K562 (cell line): ENCODE measurements at regions not wholly inside any gene's neighbourhood (a gene's known extent, or its start where the extent isn't known, plus 50 kb on each side); places are given as distances from the start of the nearest gene placed in this dataset.

Experiments
- ATAC-seq: fragments of 200-7000 bp; cut with Tn5 transposase; 3 replicates; pipeline ENCODE4 v1.9.1; 2020; ENCODE audit warnings: moderate library complexity
- BruUV-seq: library from RNA; stranded (reverse); fragments of 400-500 nt; replicated peaks from 2 replicates; lab custom pipeline; 2021; lab: Mats Ljungman, UMichigan
- CTCF ChIA-PET: fragments of 300-600 bp; formaldehyde crosslinking; extraction: SDS; loops from one replicate; lab custom pipeline; 2021; ENCODE audit warnings: low intra/inter-chr PET ratio; lab: Yijun Ruan, JAX
- POLR2A ChIA-PET: fragments of 300-600, 350-650 bp; sonication (Branson Sonifier 250); formaldehyde crosslinking; extraction: SDS; loops from one replicate; lab custom pipeline; 2021; ENCODE audit warnings: antibody characterized with exemption, inconsistent platforms; lab: Yijun Ruan, JAX
- DNase-seq, 4 experiments: peaks; one replicate each; pipeline versions ENCODE4 v3.0.0 to v3.0.0-alpha.2; 2011 to 2018; ENCODE audit warnings: low spot score in 3 of 4, mixed read lengths in 3 of 4; ENCODE audit errors: extremely low read depth in 1 of 4
- FAIRE-seq: peaks from 2 replicates; lab custom pipeline; 2011; peaks lifted over from hg19 to GRCh38; lab: Jason Lieb, UNC
- H2AFZ ChIP-seq: 2 replicates; pipeline ENCODE4 v1.6.0; 2011; ENCODE audit warnings: low read depth, low read length, control low read depth, inconsistent platforms
- H3K27ac ChIP-seq: fragments of 200-600 bp; 3 replicates; pipeline ENCODE4 v1.8.0; 2011; ENCODE audit warnings: low read depth, mild to moderate bottlenecking, control low read depth, inconsistent platforms, low read length, moderate library complexity, mixed read lengths; ENCODE audit errors: extremely low read depth
- H3K27me3 ChIP-seq, 2 experiments: fragments of 300-600 bp in 1 of 2; 2 replicates in 1 of 2; 3 replicates in 1 of 2; pipeline versions ENCODE4 v1.6.0 to v1.8.0; 2011; ENCODE audit warnings: inconsistent platforms in 2 of 2, low read length in 2 of 2, mild to moderate bottlenecking in 1 of 2, mixed read lengths in 1 of 2, moderate library complexity in 1 of 2; ENCODE audit not compliant: control insufficient read depth in 2 of 2, insufficient read depth in 2 of 2
- H3K36me3 ChIP-seq: fragments of 300-600 bp; 3 replicates; pipeline ENCODE4 v1.8.0; 2011; ENCODE audit warnings: mild to moderate bottlenecking, low read length, inconsistent platforms; ENCODE audit not compliant: control insufficient read depth, insufficient read depth
- H3K4me1 ChIP-seq, 2 experiments: fragments of 200-600 bp in 1 of 2; replicated peaks in 1 of 2; 2 replicates in 1 of 2; 3 replicates in 1 of 2; pipeline versions ENCODE4 v1.5.1 to v1.8.0; 2011; ENCODE audit warnings: inconsistent platforms in 2 of 2, low read length in 2 of 2, mild to moderate bottlenecking in 1 of 2, mixed read lengths in 1 of 2, moderate library complexity in 1 of 2; ENCODE audit not compliant: control insufficient read depth in 2 of 2, insufficient read depth in 2 of 2
- H3K4me2 ChIP-seq: 2 replicates; pipeline ENCODE4 v1.6.1; 2011; ENCODE audit warnings: low read length, control low read depth, inconsistent platforms, mixed read lengths; ENCODE audit not compliant: insufficient read depth
- H3K4me3 ChIP-seq: fragments of 200-600 bp; sonication (generic), shearing (Covaris generic); 2 replicates; pipeline ENCODE4 v1.5.1; 2016; ENCODE audit warnings: control low read depth, inconsistent platforms
- H3K79me2 ChIP-seq: fragments of 200-600 bp; 3 replicates; pipeline ENCODE4 v1.8.0; 2011; ENCODE audit warnings: low read length, inconsistent platforms; ENCODE audit not compliant: control insufficient read depth, insufficient read depth
- H3K9ac ChIP-seq, 2 experiments: 2 replicates each; pipeline versions ENCODE4 v1.6.0 to v1.6.1; 2011; ENCODE audit warnings: low read depth in 2 of 2, low read length in 2 of 2, control low read depth in 1 of 2, inconsistent platforms in 1 of 2, mild to moderate bottlenecking in 1 of 2, mixed read lengths in 1 of 2; ENCODE audit not compliant: insufficient read depth in 1 of 2
- H3K9me1 ChIP-seq: one replicate; pipeline ENCODE4 v1.6.0; 2011; ENCODE audit warnings: inconsistent platforms, mild to moderate bottlenecking, low read length, moderate library complexity; ENCODE audit not compliant: control insufficient read depth, insufficient read depth
- H3K9me3 ChIP-seq: replicated peaks from 2 replicates; pipeline ENCODE4 v1.5.1; 2011; ENCODE audit warnings: low read depth, low read length, inconsistent platforms; ENCODE audit not compliant: control insufficient read depth, insufficient read depth
- H4K20me1 ChIP-seq: replicated peaks from 2 replicates; pipeline ENCODE4 v1.6.1; 2011; ENCODE audit warnings: low read length, inconsistent platforms, mixed read lengths; ENCODE audit not compliant: control insufficient read depth, insufficient read depth
- ARID1B ChIP-seq: fragments of 450-650 bp; IDR thresholded peaks from 2 replicates; pipeline ENCODE4 v1.6.1; 2016; ENCODE audit warnings: antibody characterized with exemption, mild to moderate bottlenecking, inconsistent platforms
- ATF1 ChIP-seq, 2 experiments: fragments of 450-650 bp in 1 of 2; IDR thresholded peaks; 2 replicates each; pipeline ENCODE4 v1.6.1; 2016; ENCODE audit warnings: missing compliant biosample characterization in 1 of 2, missing genetic modification characterization in 1 of 2
- BMI1 ChIP-seq: fragments of 150-350 bp; IDR thresholded peaks from 2 replicates; pipeline ENCODE4 v1.6.1; 2014; ENCODE audit warnings: low read length
- CBFA2T2 ChIP-seq: fragments of 450-650 bp; conservative IDR thresholded peaks from 2 replicates; pipeline ENCODE4 v1.6.1; 2017; ENCODE audit warnings: mild to moderate bottlenecking
- CGGBP1 ChIP-seq: fragments of 250-450 bp; sonication (Bioruptor Pico); IDR thresholded peaks from 2 replicates; pipeline ENCODE4 v1.9.0; 2021; ENCODE audit warnings: mild to moderate bottlenecking
- GABPB2 ChIP-seq: fragments of 250-450 bp; sonication (Bioruptor Pico); conservative IDR thresholded peaks from 2 replicates; pipeline ENCODE4 v1.5.1; 2021; ENCODE audit warnings: mild to moderate bottlenecking
- GATAD2A ChIP-seq: fragments of 450-650 bp; IDR thresholded peaks from 2 replicates; pipeline ENCODE4 v1.6.1; 2017
- IFI16 ChIP-seq: fragments of 250-450 bp; sonication (Bioruptor Pico); IDR thresholded peaks from 2 replicates; pipeline ENCODE4 v2.1.2; 2022; ENCODE audit warnings: mild to moderate bottlenecking, inconsistent platforms
- JUND ChIP-seq, 2 experiments: IDR thresholded peaks; 2 replicates in 1 of 2; 3 replicates in 1 of 2; pipeline ENCODE4 v1.6.1; 2011; ENCODE audit warnings: borderline replicate concordance in 2 of 2, low read depth in 2 of 2, low read length in 2 of 2, improper control_type of control experiment in 1 of 2, missing biosample characterization in 1 of 2, missing genetic modification characterization in 1 of 2, missing genetic modification reagents in 1 of 2
- RB1 ChIP-seq: fragments of 450-650 bp; IDR thresholded peaks from 2 replicates; pipeline ENCODE4 v1.6.1; 2017; ENCODE audit warnings: low read depth, mild to moderate bottlenecking
- SIX5 ChIP-seq, 2 experiments: IDR thresholded peaks; 2 replicates each; pipeline ENCODE4 v1.6.1; 2011; ENCODE audit warnings: low read length in 2 of 2, borderline replicate concordance in 1 of 2, low read depth in 1 of 2, mild to moderate bottlenecking in 1 of 2, moderate library complexity in 1 of 2; ENCODE audit not compliant: insufficient read depth in 1 of 2
- TBL1XR1 ChIP-seq, 2 experiments: IDR thresholded peaks; 2 replicates each; pipeline ENCODE4 v1.6.1; 2012; ENCODE audit warnings: improper control_type of control experiment in 2 of 2, low read length in 2 of 2, mild to moderate bottlenecking in 1 of 2
- U2AF1 ChIP-seq: fragments of 200-400 bp; formaldehyde crosslinking; optimal IDR thresholded peaks from 2 replicates; pipeline ENCODE3; 2017; ENCODE audit warnings: mild to moderate bottlenecking, low read depth, low read length, moderate library complexity
- ZNF408 ChIP-seq: fragments of 250-450 bp; sonication (Bioruptor Pico); IDR thresholded peaks from 2 replicates; pipeline ENCODE4 v1.4.0; 2020; ENCODE audit warnings: low read depth, mild to moderate bottlenecking, moderate library complexity
- WGBS: fragments of 100-300 bp; shearing (Covaris generic); methylation state at CpG from one replicate; pipeline ENCODE4 v1.1.6; 2016; ENCODE audit warnings: low coverage, mixed read lengths; ENCODE audit not compliant: insufficient coverage; ENCODE audit errors: missing lambda C conversion rate; 5-methylcytosine and 5-hydroxymethylcytosine counted together
- in situ Hi-C: fragments of 300-500 bp; cut with MboI; formaldehyde crosslinking; loops from 4 replicates; pipeline ENCODE4 v1.15.0; 2018; ENCODE audit warnings: inconsistent platforms, mixed read lengths
- intact Hi-C: fragments of 100-400 bp; cut with micrococcal nuclease; formaldehyde crosslinking; loops from 2 replicates; pipeline ENCODE4 v1.14.2; 2022

DNA sequence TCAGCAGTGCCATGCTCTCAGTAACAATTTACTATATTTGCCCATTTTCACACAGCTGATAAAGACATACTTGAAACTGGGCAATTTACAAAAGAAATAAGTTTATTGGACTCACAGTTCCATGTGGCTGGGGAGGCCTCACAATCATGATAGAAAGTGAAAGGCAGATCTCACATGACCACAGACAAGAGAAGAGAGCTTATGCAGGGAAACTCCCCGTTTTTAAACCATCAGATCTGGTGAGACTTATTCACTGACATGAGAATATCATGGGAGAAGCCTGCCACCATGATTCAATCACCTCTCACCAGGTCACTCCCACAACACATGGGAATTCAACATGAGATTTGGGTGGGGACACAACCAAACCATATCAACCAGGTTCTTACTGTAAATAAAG lies 112.1 kb upstream of the C1orf87 start:
- 0% methylated on average over 1 of the region's 1 CpG for WGBS
- Histone ChIP-seq H3K9me1 (no peaks in the 10 kb centered on the region), H3K27ac (no peak overlapping the region), H3K4me1 (no peaks in the 10 kb centered on the region), H3K9me3 (no peaks in the 10 kb centered on the region), H3K27me3 (no peaks in the 10 kb centered on the region), H2AFZ (no peak overlapping the region), H3K79me2 (no peaks in the 10 kb centered on the region), H4K20me1 (no peaks in the 10 kb centered on the region), H3K4me3 (no peak overlapping the region), H3K9ac (no peak overlapping the region), H3K4me2 (no peak overlapping the region), H3K36me3 (no peaks in the 10 kb centered on the region)
- TF ChIP-seq U2AF1 (no peak), BMI1 (no peak), CBFA2T2 (no peak), GABPB2 (CRISPR knock-in tag) (no peak), ARID1B (no peak)
- ChIA-PET POLR2A (no interaction called here), CTCF (no interaction called here)
- ATAC-seq, result no peak
- intact Hi-C loops (no loop called here), in situ Hi-C loops (no loop called here)
- no peak for FAIRE-seq
- no TSS peak for BruUV-seq
- DNase-seq, result no peak

DNA sequence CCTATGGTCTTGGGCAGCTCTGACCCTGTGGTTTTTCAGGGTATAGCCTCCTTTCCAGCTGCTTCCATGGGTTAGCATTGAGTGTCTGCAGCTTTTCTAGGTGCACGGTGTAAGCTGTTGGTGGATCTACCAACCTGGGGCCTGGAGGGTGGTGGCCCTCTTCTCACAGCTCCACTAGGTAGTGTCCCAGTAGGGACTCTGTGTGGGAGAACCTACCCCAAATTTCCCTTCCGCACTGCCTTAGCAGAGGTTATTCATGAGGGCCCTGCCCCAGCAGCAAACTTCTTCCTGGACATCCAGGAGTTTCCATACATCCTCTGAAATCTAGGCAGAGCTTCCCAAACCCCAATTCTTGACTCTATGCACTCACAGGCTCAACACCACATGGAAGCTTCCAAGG lies 111.0 kb upstream of the C1orf87 start:
- Histone ChIP-seq H3K9me3 (no peaks in the 10 kb centered on the region), H3K4me2 (no peak overlapping the region), H3K27ac (no peak overlapping the region), H4K20me1 (no peaks in the 10 kb centered on the region), H2AFZ (no peak overlapping the region), H3K4me1 (no peaks in the 10 kb centered on the region), H3K9me1 (no peaks in the 10 kb centered on the region), H3K9ac (no peak overlapping the region), H3K4me3 (no peak overlapping the region), H3K36me3 (no peaks in the 10 kb centered on the region), H3K79me2 (no peaks in the 10 kb centered on the region), H3K27me3 (no peaks in the 10 kb centered on the region)
- intact Hi-C loops, result no loop called here
- CTCF ChIA-PET, result no interaction called here
- ATAC-seq, result no peak
- WGBS, result 6% methylated on average over 2 of the region's 2 CpGs
- DNase-seq, result no peak
- TF ChIP-seq JUND (IDR thresholded peaks at IDR 0.05; ENCODE audit: borderline replicate concordance, low read depth, low read length) (no peak), JUND (tag; IDR thresholded peaks at IDR 0.05; ENCODE audit: borderline replicate concordance, low read depth, low read length) (no peak), SIX5 (IDR thresholded peaks at IDR 0.05; ENCODE audit: borderline replicate concordance in 1 of 2, insufficient read depth in 1 of 2, low read depth in 1 of 2, low read length in 2 of 2) (no peak), CGGBP1 (CRISPR knock-in tag) (no peak), RB1 (no peak), TBL1XR1 (IDR thresholded peaks at IDR 0.05; ENCODE audit: low read length in 2 of 2) (no peak), GATAD2A (no peak), IFI16 (no peak), ZNF408 (CRISPR knock-in tag) (no peak), ATF1 (CRISPR knock-in tag; IDR thresholded peaks at IDR 0.05) (no peak), ATF1 (tag; IDR thresholded peaks at IDR 0.05) (no peak)
- POLR2A ChIA-PET, result no interaction called here
- in situ Hi-C loops, result no loop called here
- BruUV-seq, result no TSS peak
- FAIRE-seq, result no peak
